ENCODE measurements at regions not wholly inside any gene's neighbourhood (a gene's known extent, or its start where the extent isn't known, plus 50 kb on each side); places are given as distances from the start of the nearest gene placed in this dataset.
"Not testable (repeated sequence)": the region's sequence is repeated elsewhere in the genome, so short reads cannot be mapped to it uniquely, and the experiment has no call there.

- Histone ChIP-seq H3K9me3 (ENCODE audit: control insufficient read depth in 1 of 2, low read length in 2 of 2) (peaks cover 0 to 5% of the 10 kb centered on the region in 2 donors), H3K27ac (ENCODE audit: low read depth, low read length) (no peak overlapping the region), H3K4me1 (ENCODE audit: control insufficient read depth in 1 of 2, insufficient read depth in 2 of 2, low read length in 2 of 2) (no peaks in the 10 kb centered on the region), H3K9ac (ENCODE audit: low read depth in 1 of 2, low read length in 2 of 2) (no peak overlapping the region), H3K27me3 (ENCODE audit: control insufficient read depth in 1 of 2, insufficient read depth in 2 of 2, low read length in 2 of 2) (no peaks in the 10 kb centered on the region), H3K36me3 (ENCODE audit: control insufficient read depth in 1 of 2, insufficient read depth in 2 of 2, low read length in 2 of 2) (no peaks in the 10 kb centered on the region), H3K4me3 (ENCODE audit: low read depth in 1 of 2, low read length in 2 of 2) (no peak overlapping the region)
These were observed 316.8 kb downstream of the CETN3 start for GRCh38 chr5:90092734-90093133.

- Histone ChIP-seq H3K4me3 (ENCODE audit: low read depth in 1 of 2, low read length in 2 of 2) (no peak overlapping the region), H3K9me3 (ENCODE audit: control insufficient read depth in 1 of 2, low read length in 2 of 2) (peaks cover 3 to 5% of the 10 kb centered on the region in 2 donors), H3K4me1 (ENCODE audit: control insufficient read depth in 1 of 2, insufficient read depth in 2 of 2, low read length in 2 of 2) (no peaks in the 10 kb centered on the region), H3K27ac (ENCODE audit: low read depth, low read length) (no peak overlapping the region), H3K9ac (ENCODE audit: low read depth in 1 of 2, low read length in 2 of 2) (no peak overlapping the region), H3K36me3 (ENCODE audit: control insufficient read depth in 1 of 2, insufficient read depth in 2 of 2, low read length in 2 of 2) (no peaks in the 10 kb centered on the region), H3K27me3 (ENCODE audit: control insufficient read depth in 1 of 2, insufficient read depth in 2 of 2, low read length in 2 of 2) (no peaks in the 10 kb centered on the region)
These were observed 325.2 kb downstream of the CETN3 start for GRCh38 chr5:90084342-90084741.

GRCh38 chr5:90073026-90073570 is 336.5 kb downstream of the CETN3 start:
- H3K4me3 ChIP-seq (ENCODE audit: low read depth in 1 of 2, low read length in 2 of 2); H3K4me1 ChIP-seq (ENCODE audit: control insufficient read depth in 1 of 2, insufficient read depth in 2 of 2, low read length in 2 of 2); H3K27ac ChIP-seq (ENCODE audit: low read depth, low read length): not testable (repeated sequence)

GRCh38 chr5:90071656-90072055 is 337.9 kb downstream of the CETN3 start:
- H3K9ac ChIP-seq (ENCODE audit: low read depth in 1 of 2, low read length in 2 of 2), result no peak overlapping the region
- no peak overlapping the region for H3K27ac ChIP-seq (ENCODE audit: low read depth, low read length)
- H3K36me3 ChIP-seq (ENCODE audit: control insufficient read depth in 1 of 2, insufficient read depth in 2 of 2, low read length in 2 of 2), result no peaks in the 10 kb centered on the region
- no peak overlapping the region for H3K4me3 ChIP-seq (ENCODE audit: low read depth in 1 of 2, low read length in 2 of 2)
- H3K9me3 ChIP-seq (ENCODE audit: control insufficient read depth in 1 of 2, low read length in 2 of 2), result no peaks in the 10 kb centered on the region
- H3K4me1 ChIP-seq (ENCODE audit: control insufficient read depth in 1 of 2, insufficient read depth in 2 of 2, low read length in 2 of 2), result no peaks in the 10 kb centered on the region
- H3K27me3 ChIP-seq (ENCODE audit: control insufficient read depth in 1 of 2, insufficient read depth in 2 of 2, low read length in 2 of 2), result no peaks in the 10 kb centered on the region

More at GRCh38 chr5:90073026-90073570, 336.5 kb downstream of the CETN3 start:
- not testable (repeated sequence) for H3K9ac ChIP-seq (ENCODE audit: low read depth in 1 of 2, low read length in 2 of 2); H3K9me3 ChIP-seq (ENCODE audit: control insufficient read depth in 1 of 2, low read length in 2 of 2); H3K36me3 ChIP-seq (ENCODE audit: control insufficient read depth in 1 of 2, insufficient read depth in 2 of 2, low read length in 2 of 2); H3K27me3 ChIP-seq (ENCODE audit: control insufficient read depth in 1 of 2, insufficient read depth in 2 of 2, low read length in 2 of 2)

GRCh38 chr5:90071066-90071465 is 338.5 kb downstream of the CETN3 start:
- Histone ChIP-seq H3K9ac (ENCODE audit: low read depth in 1 of 2, low read length in 2 of 2) (no peak overlapping the region), H3K27ac (ENCODE audit: low read depth, low read length) (no peak overlapping the region), H3K9me3 (ENCODE audit: control insufficient read depth in 1 of 2, low read length in 2 of 2) (no peaks in the 10 kb centered on the region), H3K27me3 (ENCODE audit: control insufficient read depth in 1 of 2, insufficient read depth in 2 of 2, low read length in 2 of 2) (no peaks in the 10 kb centered on the region), H3K4me3 (ENCODE audit: low read depth in 1 of 2, low read length in 2 of 2) (no peak overlapping the region), H3K36me3 (ENCODE audit: control insufficient read depth in 1 of 2, insufficient read depth in 2 of 2, low read length in 2 of 2) (no peaks in the 10 kb centered on the region), H3K4me1 (ENCODE audit: control insufficient read depth in 1 of 2, insufficient read depth in 2 of 2, low read length in 2 of 2) (no peaks in the 10 kb centered on the region)

GRCh38 chr5:90066920-90067319 is 342.6 kb downstream of the CETN3 start:
- no peaks in the 10 kb centered on the region for H3K9me3 ChIP-seq (ENCODE audit: control insufficient read depth in 1 of 2, low read length in 2 of 2)
- no peak overlapping the region for H3K9ac ChIP-seq (ENCODE audit: low read depth in 1 of 2, low read length in 2 of 2)
- H3K4me3 ChIP-seq (ENCODE audit: low read depth in 1 of 2, low read length in 2 of 2), result no peak overlapping the region
- H3K4me1 ChIP-seq (ENCODE audit: control insufficient read depth in 1 of 2, insufficient read depth in 2 of 2, low read length in 2 of 2), result no peaks in the 10 kb centered on the region
- no peak overlapping the region for H3K27ac ChIP-seq (ENCODE audit: low read depth, low read length)
- H3K36me3 ChIP-seq (ENCODE audit: control insufficient read depth in 1 of 2, insufficient read depth in 2 of 2, low read length in 2 of 2), result no peaks in the 10 kb centered on the region
- no peaks in the 10 kb centered on the region for H3K27me3 ChIP-seq (ENCODE audit: control insufficient read depth in 1 of 2, insufficient read depth in 2 of 2, low read length in 2 of 2)

GRCh38 chr5:90056911-90057705 is 352.4 kb downstream of the CETN3 start:
- Histone ChIP-seq H3K4me1 (ENCODE audit: control insufficient read depth in 1 of 2, insufficient read depth in 2 of 2, low read length in 2 of 2) (no peaks in the 10 kb centered on the region), H3K9me3 (ENCODE audit: control insufficient read depth in 1 of 2, low read length in 2 of 2) (no peaks in the 10 kb centered on the region), H3K27ac (ENCODE audit: low read depth, low read length) (no peak overlapping the region), H3K4me3 (ENCODE audit: low read depth in 1 of 2, low read length in 2 of 2) (no peak overlapping the region), H3K9ac (ENCODE audit: low read depth in 1 of 2, low read length in 2 of 2) (no peak overlapping the region), H3K27me3 (ENCODE audit: control insufficient read depth in 1 of 2, insufficient read depth in 2 of 2, low read length in 2 of 2) (no peaks in the 10 kb centered on the region), H3K36me3 (ENCODE audit: control insufficient read depth in 1 of 2, insufficient read depth in 2 of 2, low read length in 2 of 2) (no peaks in the 10 kb centered on the region)

- H3K27ac ChIP-seq (ENCODE audit: low read depth, low read length), result no peak overlapping the region
- no peaks in the 10 kb centered on the region for H3K9me3 ChIP-seq (ENCODE audit: control insufficient read depth in 1 of 2, low read length in 2 of 2)
- H3K4me3 ChIP-seq (ENCODE audit: low read depth in 1 of 2, low read length in 2 of 2), result no peak overlapping the region
- no peaks in the 10 kb centered on the region for H3K36me3 ChIP-seq (ENCODE audit: control insufficient read depth in 1 of 2, insufficient read depth in 2 of 2, low read length in 2 of 2)
- H3K9ac ChIP-seq (ENCODE audit: low read depth in 1 of 2, low read length in 2 of 2), result no peak overlapping the region
- H3K4me1 ChIP-seq (ENCODE audit: control insufficient read depth in 1 of 2, insufficient read depth in 2 of 2, low read length in 2 of 2), result no peaks in the 10 kb centered on the region
- no peaks in the 10 kb centered on the region for H3K27me3 ChIP-seq (ENCODE audit: control insufficient read depth in 1 of 2, insufficient read depth in 2 of 2, low read length in 2 of 2)
These were observed 353.7 kb downstream of the CETN3 start for GRCh38 chr5:90055831-90056328.

- Histone ChIP-seq H3K4me3 (ENCODE audit: low read depth in 1 of 2, low read length in 2 of 2) (no peak overlapping the region), H3K27ac (ENCODE audit: low read depth, low read length) (no peak overlapping the region), H3K27me3 (ENCODE audit: control insufficient read depth in 1 of 2, insufficient read depth in 2 of 2, low read length in 2 of 2) (no peaks in the 10 kb centered on the region), H3K4me1 (ENCODE audit: control insufficient read depth in 1 of 2, insufficient read depth in 2 of 2, low read length in 2 of 2) (no peaks in the 10 kb centered on the region), H3K36me3 (ENCODE audit: control insufficient read depth in 1 of 2, insufficient read depth in 2 of 2, low read length in 2 of 2) (no peaks in the 10 kb centered on the region), H3K9me3 (ENCODE audit: control insufficient read depth in 1 of 2, low read length in 2 of 2) (no peaks in the 10 kb centered on the region), H3K9ac (ENCODE audit: low read depth in 1 of 2, low read length in 2 of 2) (no peak overlapping the region)
These were observed 354.9 kb downstream of the CETN3 start for GRCh38 chr5:90054612-90055011.

GRCh38 chr5:90051756-90052155 is 357.8 kb downstream of the CETN3 start:
- Histone ChIP-seq H3K4me1 (ENCODE audit: control insufficient read depth in 1 of 2, insufficient read depth in 2 of 2, low read length in 2 of 2) (no peaks in the 10 kb centered on the region), H3K27ac (ENCODE audit: low read depth, low read length) (no peak overlapping the region), H3K9ac (ENCODE audit: low read depth in 1 of 2, low read length in 2 of 2) (no peak overlapping the region), H3K9me3 (ENCODE audit: control insufficient read depth in 1 of 2, low read length in 2 of 2) (no peaks in the 10 kb centered on the region), H3K4me3 (ENCODE audit: low read depth in 1 of 2, low read length in 2 of 2) (no peak overlapping the region), H3K27me3 (ENCODE audit: control insufficient read depth in 1 of 2, insufficient read depth in 2 of 2, low read length in 2 of 2) (no peaks in the 10 kb centered on the region), H3K36me3 (ENCODE audit: control insufficient read depth in 1 of 2, insufficient read depth in 2 of 2, low read length in 2 of 2) (no peaks in the 10 kb centered on the region)
